Mucosa of rectum (tissue), 2 donors: ENCODE measurements at regions not wholly inside any gene's neighbourhood (a gene's known extent, or its start where the extent isn't known, plus 50 kb on each side); places are given as distances from the start of the nearest gene placed in this dataset.

Source experiments
- H3K27ac ChIP-seq, 2 donors: one replicate each; pipeline ENCODE4 v1.7.0; 2013; ENCODE audit warnings: inconsistent platforms in 2 of 2, low read depth in 2 of 2, low read length in 2 of 2
- H3K27me3 ChIP-seq, 2 donors: one replicate each; pipeline ENCODE4 v1.7.0; 2013; ENCODE audit warnings: low read length in 2 of 2; ENCODE audit not compliant: control insufficient read depth in 2 of 2, insufficient read depth in 2 of 2
- H3K36me3 ChIP-seq, 2 donors: one replicate each; pipeline ENCODE4 v1.7.0; 2013; ENCODE audit warnings: low read length in 2 of 2; ENCODE audit not compliant: control insufficient read depth in 2 of 2, insufficient read depth in 2 of 2
- H3K4me1 ChIP-seq, 2 donors: one replicate each; pipeline ENCODE4 v1.7.0; 2013; ENCODE audit warnings: low read length in 2 of 2, mild to moderate bottlenecking in 1 of 2; ENCODE audit not compliant: control insufficient read depth in 2 of 2, insufficient read depth in 2 of 2
- H3K4me3 ChIP-seq, 2 donors: one replicate each; pipeline ENCODE4 v1.7.0; 2013; ENCODE audit warnings: low read length in 2 of 2
- H3K9ac ChIP-seq, 2 donors: one replicate each; pipeline ENCODE4 v1.7.0; 2013; ENCODE audit warnings: low read length in 2 of 2, low read depth in 1 of 2, mild to moderate bottlenecking in 1 of 2
- H3K9me3 ChIP-seq, 2 donors: one replicate each; pipeline ENCODE4 v1.7.0; 2013; ENCODE audit warnings: low read length in 2 of 2; ENCODE audit not compliant: control insufficient read depth in 2 of 2
- donor health status: healthy.
- donor health status: Normal muscosa, but diverticular disease.

DNA sequence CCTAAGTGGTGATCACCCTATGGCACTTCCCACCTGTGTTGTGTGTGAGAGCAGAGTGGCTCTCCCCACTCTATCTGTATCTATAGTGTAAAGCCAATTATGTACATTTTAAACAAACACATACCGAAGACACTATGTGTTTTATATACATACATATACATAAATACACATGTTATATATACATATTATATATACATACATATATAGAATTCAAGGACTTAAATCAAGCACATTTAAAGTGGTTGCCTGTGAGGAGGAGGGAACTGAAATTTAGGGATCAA is 246.6 kb downstream of the LY86 start:
- Histone ChIP-seq H3K27me3 (no peaks in the 10 kb centered on the region), H3K9me3 (no peaks in the 10 kb centered on the region), H3K36me3 (no peaks in the 10 kb centered on the region), H3K4me3 (no peak overlapping the region), H3K9ac (no peak overlapping the region), H3K4me1 (no peaks in the 10 kb centered on the region), H3K27ac (no peak overlapping the region)

DNA sequence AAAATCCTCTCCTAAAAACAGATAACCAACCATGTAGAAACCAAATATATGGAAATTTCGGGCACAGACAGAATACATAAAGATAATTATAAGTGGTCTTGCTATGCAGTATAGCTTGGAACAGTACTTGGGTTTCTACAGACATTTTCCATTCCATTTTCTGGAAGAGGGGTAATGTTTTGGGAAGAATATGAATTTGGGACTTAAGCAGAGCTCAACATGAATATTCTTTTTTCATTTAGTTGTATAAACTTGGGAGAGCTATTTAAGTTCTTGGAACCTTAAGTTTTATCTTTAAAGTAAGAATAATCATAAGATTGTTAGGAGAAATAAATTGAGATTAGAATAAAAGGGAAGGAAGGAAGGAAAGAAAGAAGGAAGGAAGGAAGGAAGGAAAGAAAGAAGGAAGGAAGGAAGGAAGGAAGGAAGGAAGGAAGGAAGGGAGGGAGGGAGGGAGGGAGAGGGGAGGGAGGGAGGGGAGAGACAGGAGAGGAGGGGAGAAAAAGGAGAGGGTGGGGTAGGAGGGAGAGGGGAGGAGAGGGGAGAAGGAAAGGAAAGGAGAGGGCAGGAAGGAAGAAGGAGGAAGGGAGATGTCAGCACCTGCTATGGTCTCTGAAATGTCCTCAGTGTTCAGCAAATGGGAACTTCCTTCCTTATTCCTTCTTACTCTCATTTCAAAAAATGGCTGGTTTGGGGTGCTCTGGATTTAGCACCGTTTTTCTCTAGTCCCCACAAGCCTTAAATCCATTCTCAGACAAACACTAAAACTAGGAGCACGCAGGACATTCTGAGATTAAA is 248.3 kb downstream of the LY86 start:
- Histone ChIP-seq H3K4me1 (no peaks in the 10 kb centered on the region), H3K9ac (no peak overlapping the region), H3K27ac (no peak overlapping the region), H3K4me3 (no peak overlapping the region), H3K27me3 (no peaks in the 10 kb centered on the region), H3K9me3 (no peaks in the 10 kb centered on the region), H3K36me3 (no peaks in the 10 kb centered on the region)

DNA sequence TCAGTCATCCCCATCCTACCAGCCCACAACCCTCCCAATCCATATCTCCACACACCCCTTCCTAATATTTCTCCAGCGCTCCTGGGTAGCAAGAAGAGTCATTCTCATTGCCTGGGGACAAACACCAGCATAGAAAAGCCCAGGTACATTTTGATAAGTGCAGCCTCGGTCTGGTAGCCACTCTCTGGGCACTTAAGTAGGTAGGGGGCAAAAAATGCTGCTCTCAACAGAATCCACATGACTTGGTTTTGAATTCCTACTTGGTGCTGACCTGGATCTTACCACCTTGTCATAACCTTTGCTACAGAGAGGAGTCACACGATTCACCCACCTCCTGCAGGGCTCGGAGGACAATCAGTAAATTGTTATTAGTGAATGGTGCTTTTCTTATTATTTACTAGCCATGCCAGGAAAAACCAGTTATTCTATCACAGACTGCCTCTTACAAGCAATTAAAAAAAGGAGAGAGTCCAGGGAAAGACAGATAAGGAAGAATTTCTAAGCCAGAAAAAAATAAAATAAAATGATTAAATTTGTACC is 249.1 kb downstream of the LY86 start:
- H3K27me3 ChIP-seq: no peaks in the 10 kb centered on the region
- no peak overlapping the region for H3K9ac ChIP-seq
- H3K36me3 ChIP-seq: no peaks in the 10 kb centered on the region
- H3K9me3 ChIP-seq: no peaks in the 10 kb centered on the region
- no peaks in the 10 kb centered on the region for H3K4me1 ChIP-seq
- no peak overlapping the region for H3K4me3 ChIP-seq
- no peak overlapping the region for H3K27ac ChIP-seq

DNA sequence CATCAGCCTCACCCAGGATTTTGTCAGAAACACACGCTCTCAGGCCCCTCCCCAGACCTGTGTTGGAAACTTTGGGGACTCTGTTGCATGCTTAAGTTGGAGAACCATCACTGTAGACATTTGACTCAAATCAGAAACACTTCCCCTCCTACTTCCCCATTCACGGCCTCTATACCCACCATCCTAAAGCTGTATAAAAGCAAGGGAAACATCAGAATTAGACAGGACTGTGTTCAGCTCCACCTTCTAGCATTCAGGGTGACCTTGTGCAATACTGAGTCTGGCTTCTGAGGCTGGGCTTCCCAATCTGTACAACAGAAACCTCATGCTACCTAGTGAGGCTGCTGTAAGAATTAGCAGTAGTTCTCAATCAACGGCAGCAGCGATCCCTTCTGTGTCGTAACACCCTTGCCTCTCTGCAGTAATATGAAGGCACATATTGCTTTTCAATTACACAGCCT is 252.3 kb downstream of the LY86 start:
- Histone ChIP-seq H3K4me1 (peaks cover 0 to 3% of the 10 kb centered on the region in 2 donors), H3K9ac (no peak overlapping the region), H3K4me3 (no peak overlapping the region), H3K27me3 (no peaks in the 10 kb centered on the region), H3K27ac (no peak overlapping the region), H3K9me3 (no peaks in the 10 kb centered on the region), H3K36me3 (no peaks in the 10 kb centered on the region)

DNA sequence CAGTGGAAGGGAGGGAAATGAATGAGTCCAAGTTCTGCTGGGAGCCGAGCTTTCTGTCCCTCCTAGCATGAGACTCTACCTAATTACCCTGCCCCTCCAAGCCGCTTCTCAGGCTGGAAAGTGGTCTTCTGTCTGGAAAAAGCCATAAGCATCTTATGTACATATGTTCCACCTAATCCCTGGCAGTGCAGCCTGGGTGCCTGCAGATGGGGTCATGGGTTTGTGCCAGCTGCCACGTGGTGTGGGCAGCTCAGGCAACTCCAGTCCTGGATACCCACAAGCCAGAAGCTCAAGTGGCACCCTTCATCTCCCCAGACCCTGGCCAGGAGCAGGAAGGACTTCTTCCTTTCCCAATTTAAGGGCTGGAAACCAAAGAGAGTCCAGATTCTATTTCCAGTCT is 253.1 kb downstream of the LY86 start:
- Histone ChIP-seq H3K36me3 (no peaks in the 10 kb centered on the region), H3K27ac (no peak overlapping the region), H3K4me1 (peaks cover 0 to 3% of the 10 kb centered on the region in 2 donors), H3K9me3 (no peaks in the 10 kb centered on the region), H3K9ac (no peak overlapping the region), H3K27me3 (no peaks in the 10 kb centered on the region), H3K4me3 (no peak overlapping the region)

DNA sequence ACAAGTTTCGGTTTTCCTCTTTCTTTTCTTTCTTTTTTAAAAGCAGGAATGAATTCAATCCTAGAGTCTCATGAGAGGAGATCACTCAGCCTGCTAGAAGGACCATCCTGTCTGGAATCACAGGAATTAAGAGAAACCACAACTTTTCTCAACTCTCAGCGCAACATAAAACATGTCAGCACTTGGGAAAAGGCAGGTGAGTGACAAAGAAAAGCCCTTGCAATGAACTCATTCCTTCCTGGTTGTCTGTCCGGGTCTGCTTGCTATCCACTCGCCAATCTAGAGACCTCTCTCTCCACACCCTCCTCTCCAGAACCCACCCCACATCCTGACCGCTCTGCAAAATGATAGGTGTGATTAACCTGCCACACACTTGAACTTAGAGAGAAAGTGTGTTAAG is 253.8 kb downstream of the LY86 start:
- Histone ChIP-seq H3K9me3 (no peaks in the 10 kb centered on the region), H3K27ac (no peak overlapping the region), H3K4me1 (peaks cover 0 to 3% of the 10 kb centered on the region in 2 donors), H3K27me3 (no peaks in the 10 kb centered on the region), H3K36me3 (no peaks in the 10 kb centered on the region), H3K4me3 (no peak overlapping the region), H3K9ac (no peak overlapping the region)

DNA sequence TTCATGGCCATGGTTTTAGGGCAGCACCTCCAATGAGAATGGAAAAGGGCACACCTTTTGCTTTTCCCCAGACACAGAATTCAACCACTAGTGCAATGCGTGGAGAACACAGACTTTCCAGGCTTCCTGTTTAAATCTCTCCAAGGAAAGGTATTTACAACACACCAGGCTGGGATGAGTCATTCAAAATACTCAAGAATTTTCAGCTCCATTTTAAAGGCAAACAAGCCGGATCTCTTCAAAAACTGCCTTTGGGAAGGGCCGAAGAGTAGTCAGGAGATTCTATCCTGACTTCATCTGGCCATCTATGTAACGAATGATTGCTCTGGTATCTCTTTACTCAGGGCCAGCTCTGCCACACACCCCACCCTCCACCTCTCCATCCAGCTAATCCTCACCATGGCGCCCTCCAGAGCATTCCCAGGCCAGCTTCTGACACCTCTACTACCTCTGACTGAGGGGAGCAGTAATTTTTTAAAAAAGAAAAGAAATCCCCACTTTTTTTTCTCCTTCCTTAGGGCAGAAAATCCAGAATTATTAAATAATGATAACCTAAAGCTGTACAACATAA is 254.6 kb downstream of the LY86 start:
- Histone ChIP-seq H3K9ac (no peak overlapping the region), H3K4me1 (peaks cover 0 to 3% of the 10 kb centered on the region in 2 donors), H3K27ac (no peak overlapping the region), H3K36me3 (no peaks in the 10 kb centered on the region), H3K4me3 (no peak overlapping the region), H3K9me3 (no peaks in the 10 kb centered on the region), H3K27me3 (no peaks in the 10 kb centered on the region)

DNA sequence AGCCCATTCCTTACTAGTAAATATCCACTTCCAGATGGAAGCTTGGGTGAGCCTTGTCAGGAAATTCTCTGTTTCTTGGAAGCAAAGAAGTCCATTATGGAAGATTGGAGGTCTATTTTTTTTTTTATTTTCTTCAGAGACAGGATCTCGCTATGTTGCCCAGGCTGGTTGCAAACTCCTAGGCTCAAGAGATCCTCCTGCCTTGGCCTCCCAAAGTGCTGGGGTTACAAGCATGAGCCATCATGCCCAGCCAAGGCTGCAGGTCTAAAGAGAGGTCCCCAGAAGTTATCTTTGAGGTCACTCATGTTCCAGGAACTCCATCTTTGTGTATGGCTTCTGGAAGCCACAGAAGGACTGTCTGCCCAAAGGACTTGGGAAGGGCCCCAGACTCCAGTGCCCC is 255.3 kb downstream of the LY86 start:
- Histone ChIP-seq H3K9ac (no peak overlapping the region), H3K9me3 (no peaks in the 10 kb centered on the region), H3K4me1 (peaks cover 0 to 3% of the 10 kb centered on the region in 2 donors), H3K36me3 (no peaks in the 10 kb centered on the region), H3K4me3 (no peak overlapping the region), H3K27me3 (no peaks in the 10 kb centered on the region), H3K27ac (no peak overlapping the region)

DNA sequence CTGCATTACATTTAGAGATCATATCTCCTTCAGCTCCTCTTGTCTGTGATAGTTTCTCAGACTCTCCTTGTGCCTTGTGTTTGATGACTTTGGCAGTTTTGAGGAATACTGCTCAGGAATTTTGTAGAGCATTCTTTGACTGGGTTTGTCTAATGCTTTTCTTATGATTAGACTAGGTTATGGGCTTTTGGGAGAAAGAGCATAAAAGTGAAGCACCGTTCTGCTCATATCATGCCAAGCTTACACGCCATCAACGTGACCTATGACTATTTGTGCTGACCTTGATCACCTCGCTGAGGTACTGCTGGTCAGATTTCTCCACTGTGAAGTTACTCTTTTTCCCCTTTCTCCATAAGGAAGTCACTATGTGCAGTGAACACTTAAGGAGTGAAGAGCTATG is 256.0 kb downstream of the LY86 start:
- no peaks in the 10 kb centered on the region for H3K27me3 ChIP-seq
- H3K4me1 ChIP-seq: peaks cover 0 to 3% of the 10 kb centered on the region in 2 donors
- H3K9ac ChIP-seq: no peak overlapping the region
- H3K9me3 ChIP-seq: no peaks in the 10 kb centered on the region
- no peaks in the 10 kb centered on the region for H3K36me3 ChIP-seq
- no peak overlapping the region for H3K27ac ChIP-seq
- H3K4me3 ChIP-seq: no peak overlapping the region

DNA sequence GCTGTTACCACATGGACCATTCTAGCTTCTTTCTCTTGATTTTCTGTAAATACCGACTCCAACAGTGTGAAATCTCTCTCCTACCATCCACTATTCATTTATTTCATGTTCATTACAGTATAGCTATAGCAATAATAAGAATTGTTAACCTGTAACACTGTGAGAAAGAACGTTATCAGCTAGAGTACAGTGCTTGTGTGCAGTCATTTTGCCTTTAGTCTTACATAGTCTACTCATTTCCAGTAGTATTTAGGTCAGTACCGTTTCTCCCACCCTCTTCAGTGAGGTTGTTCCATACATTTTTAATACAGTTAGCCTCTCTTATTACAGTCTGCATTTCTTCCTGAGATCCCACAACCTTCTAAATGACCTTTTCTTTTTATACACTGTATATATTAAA is 257.1 kb downstream of the LY86 start:
- Histone ChIP-seq H3K27me3 (no peaks in the 10 kb centered on the region), H3K4me3 (no peak overlapping the region), H3K4me1 (peaks cover 0 to 3% of the 10 kb centered on the region in 2 donors), H3K27ac (no peak overlapping the region), H3K9me3 (no peaks in the 10 kb centered on the region), H3K9ac (no peak overlapping the region), H3K36me3 (no peaks in the 10 kb centered on the region)
